IPS-NIHi7 (cell line): ENCODE measurements at regions not wholly inside any gene's neighbourhood (a gene's known extent, or its start where the extent isn't known, plus 50 kb on each side); places are given as distances from the start of the nearest gene placed in this dataset.
A peak's percentile ranks its signal among the peaks of the same experiment; 100 is the strongest.
"Not testable (repeated sequence)": the region's sequence is repeated elsewhere in the genome, so short reads cannot be mapped to it uniquely, and the experiment has no call there.

Experiments
- DNase-seq: peaks from one replicate; pipeline ENCODE4 v3.0.0; 2012; ENCODE audit warnings: mixed read lengths; ENCODE audit errors: extremely low spot score

- DNase-seq = no peak
Observed at GRCh38 chrX:38940547-38940946, 139.3 kb downstream of the MID1IP1 start.

- DNase-seq = no peak
Observed at GRCh38 chrX:38941675-38942074, 140.4 kb downstream of the MID1IP1 start.

- DNase-seq = no peak
Observed at GRCh38 chrX:38943120-38943519, 141.9 kb downstream of the MID1IP1 start.

DNA sequence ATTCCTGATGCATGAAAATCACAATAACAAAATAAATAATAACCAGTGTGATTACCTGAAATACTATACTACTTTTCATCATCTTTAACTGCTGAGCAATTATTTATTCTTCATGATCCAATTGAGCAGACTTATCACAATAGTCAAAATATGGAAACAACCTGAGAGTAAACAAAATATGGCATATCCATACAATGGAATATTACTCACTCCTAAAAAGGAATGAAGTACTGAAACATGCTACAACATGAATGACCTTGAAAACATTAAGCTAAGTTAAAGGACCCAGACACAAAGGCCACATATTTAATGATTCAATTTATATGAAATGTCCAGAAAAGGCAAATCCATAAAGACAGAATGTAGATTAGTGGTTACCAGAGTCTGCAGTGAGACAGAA, 146.8 kb downstream of the MID1IP1 start:
- DNase-seq = no peak

GRCh38 chrX:38954520-38954919, 153.3 kb downstream of the MID1IP1 start:
- DNase-seq = no peak

GRCh38 chrX:38959736-38960135, 158.5 kb downstream of the MID1IP1 start:
- no peak for DNase-seq

GRCh38 chrX:38960137-38960536, 158.9 kb downstream of the MID1IP1 start:
- no peak for DNase-seq

GRCh38 chrX:38961936-38962335, 160.7 kb downstream of the MID1IP1 start:
- no peak for DNase-seq

- not testable (repeated sequence) for DNase-seq
Observed at GRCh38 chrX:38963244-38963643, 162.0 kb downstream of the MID1IP1 start.

DNA sequence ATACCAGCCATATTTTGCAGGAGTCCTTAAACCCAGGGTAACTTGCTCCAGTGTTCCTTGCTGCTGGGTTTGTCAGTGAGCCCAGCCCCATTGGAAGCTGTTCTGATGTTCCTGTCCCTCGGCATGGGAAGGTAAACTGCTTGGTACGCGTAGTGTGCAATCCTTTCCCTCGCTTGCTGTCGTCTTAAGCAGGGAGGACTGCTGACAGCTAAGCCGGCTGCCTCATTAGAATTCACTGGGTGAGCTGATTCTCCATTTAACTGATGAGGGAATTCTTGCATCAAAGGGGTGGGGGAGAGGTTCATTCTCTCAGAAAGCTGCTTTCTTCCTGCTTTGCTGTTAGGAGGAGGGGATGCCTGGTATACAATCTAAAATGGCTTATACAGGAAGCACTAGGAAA, 164.6 kb downstream of the MID1IP1 start:
- peak; percentile 16 for DNase-seq

- DNase-seq = no peak
Observed at GRCh38 chrX:38968344-38969216, 167.3 kb downstream of the MID1IP1 start.

DNA sequence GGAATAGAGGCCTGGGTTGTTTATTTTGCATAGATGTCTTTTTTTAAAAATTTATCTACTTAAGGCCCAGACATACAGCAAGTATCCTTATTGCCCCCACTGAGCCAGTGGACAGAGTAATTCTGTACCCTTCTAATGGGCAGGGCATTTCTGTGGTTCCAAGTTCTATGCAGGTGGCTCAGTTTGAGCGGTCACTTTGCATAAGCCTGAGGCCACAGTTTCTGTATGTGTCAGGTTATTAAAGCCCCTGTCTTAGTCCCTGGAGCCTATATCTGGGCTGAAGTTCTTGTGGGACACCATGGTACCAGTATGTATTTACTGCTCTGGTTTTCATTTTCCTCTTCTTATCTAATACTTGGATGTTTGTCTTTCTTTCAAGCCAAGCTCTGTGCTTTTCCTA, 168.8 kb downstream of the MID1IP1 start:
- no peak for DNase-seq

GRCh38 chrX:38970845-38971244, 169.6 kb downstream of the MID1IP1 start:
- no peak for DNase-seq

GRCh38 chrX:38973322-38973721, 172.1 kb downstream of the MID1IP1 start:
- DNase-seq = no peak

DNA sequence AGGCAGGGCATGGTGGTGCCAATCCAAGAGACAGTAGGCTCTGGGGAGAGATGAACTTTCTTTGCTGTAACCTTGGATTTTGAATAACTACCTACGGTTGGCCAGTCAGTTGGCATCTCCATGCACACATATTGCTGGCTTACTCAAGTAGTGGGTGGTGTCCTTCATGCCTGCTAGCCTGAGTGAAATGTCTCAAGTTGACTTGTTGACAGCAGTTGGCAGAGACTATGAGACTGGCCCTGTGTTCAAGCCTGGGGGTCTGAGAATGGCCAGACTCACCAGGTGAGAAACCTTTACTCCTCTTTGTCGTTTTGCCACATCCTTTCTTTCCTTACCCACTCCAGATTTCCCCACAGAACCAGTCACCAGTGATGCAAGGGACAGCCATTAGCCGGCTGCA, 173.3 kb downstream of the MID1IP1 start:
- no peak for DNase-seq

DNA sequence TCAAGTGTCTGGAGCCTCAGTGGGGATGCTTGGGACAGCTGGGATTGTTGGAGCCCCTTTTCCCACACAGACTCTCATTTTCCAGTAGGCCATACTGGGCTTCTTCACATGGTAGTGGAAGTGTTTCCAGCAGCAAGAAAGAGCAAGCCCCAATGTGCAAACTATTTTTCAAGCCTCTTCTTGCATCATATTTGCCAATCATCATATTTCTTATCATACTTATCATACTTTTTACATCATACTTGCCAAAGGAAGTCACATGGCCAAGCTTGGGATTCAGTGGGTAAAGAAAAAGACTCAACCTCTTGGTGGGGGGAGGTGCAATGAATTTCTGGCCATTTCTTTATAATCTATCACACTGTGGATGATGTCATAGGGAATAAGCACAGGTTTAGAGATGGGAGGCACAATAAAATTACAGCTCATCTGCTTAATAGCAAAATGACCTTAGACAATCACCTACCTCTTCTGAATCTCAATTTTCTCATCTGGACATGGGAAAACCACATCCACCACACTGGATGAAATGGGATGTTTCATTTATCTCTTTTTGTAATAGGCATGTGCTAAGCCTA, 174.2 kb downstream of the MID1IP1 start:
- DNase-seq = no peak

DNA sequence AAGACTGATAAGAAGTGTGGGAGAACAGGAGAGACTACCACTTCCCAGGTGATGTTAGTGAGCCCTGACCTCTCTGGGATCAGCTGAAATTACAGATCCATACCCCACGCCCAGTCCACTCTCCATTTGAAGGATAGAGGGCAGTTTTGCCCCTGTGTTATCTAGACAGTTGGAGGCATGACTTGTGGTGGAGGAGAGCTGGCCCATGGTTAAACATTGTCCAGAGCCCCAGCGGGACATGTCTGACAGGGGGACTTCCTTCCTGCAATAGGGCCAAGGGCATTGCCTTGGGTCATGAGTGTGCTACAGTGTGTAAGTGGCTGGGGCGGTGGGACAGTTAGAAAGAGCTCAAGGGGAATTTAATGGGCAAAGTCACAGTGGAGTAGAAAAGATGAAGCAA, 181.1 kb downstream of the MID1IP1 start:
- DNase-seq = no peak

GRCh38 chrX:38982843-38983242, 181.6 kb downstream of the MID1IP1 start:
- no peak for DNase-seq

GRCh38 chrX:38985375-38985774, 184.1 kb downstream of the MID1IP1 start:
- DNase-seq = peak; percentile 57

DNA sequence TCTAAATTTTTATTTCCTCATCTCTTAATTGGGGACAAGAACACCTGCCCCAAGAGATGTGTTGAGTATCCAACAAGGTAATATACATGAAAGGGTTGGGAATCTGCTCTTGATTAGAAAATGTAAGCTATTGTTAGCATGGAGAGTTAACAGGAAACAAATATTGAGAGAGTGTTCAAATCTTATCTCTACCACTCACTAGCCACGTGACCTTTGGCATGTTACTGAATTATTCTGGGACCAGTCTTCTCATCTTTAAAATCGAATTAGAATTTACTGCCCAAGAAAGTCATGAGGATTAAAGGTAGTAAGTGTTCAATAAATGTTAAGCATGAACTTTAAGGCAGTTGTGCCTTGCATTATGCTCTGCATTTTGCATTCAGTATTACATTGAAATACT, 184.7 kb downstream of the MID1IP1 start:
- DNase-seq = no peak

DNA sequence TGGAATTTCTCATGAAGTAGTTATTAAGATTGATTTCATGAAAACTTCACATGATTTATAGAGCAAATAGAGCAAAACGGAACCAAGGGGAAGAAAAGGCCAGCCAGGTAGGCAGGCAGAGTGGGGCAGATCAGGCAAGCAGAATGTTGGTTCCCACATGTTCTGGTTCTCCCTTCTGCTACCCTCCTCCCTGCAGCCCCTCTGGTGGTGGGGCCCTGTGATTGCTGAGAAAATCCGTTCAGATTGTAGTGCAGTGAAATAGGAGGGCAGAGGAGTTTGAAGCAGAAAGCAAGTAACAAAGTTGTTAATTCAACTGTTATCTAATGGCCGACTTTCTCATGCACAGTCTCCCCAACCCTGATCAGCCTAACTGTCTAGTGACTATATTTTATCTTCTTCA, 185.3 kb downstream of the MID1IP1 start:
- peak; percentile 62 for DNase-seq

DNA sequence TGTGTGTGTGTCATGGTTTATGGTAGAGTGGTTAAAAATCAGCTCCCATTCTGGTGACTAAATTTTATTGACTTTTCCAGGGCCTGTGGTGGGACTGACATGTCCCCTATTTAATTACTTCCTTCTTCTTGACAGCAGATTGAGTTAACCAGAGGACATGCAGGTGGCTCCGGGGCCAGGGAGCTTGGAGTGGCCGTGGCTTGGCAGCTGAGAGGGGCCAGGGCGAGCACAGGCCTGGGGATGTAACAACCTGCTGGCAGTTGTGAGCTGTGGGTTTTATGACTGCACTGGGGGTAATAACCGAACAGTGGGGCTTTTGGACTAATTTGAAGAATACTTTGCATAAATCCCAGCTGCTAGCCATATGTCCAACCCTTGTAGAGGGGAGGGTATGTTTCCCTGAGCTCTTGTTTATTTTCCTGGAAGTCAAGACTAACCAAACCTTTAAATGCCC, 186.0 kb downstream of the MID1IP1 start:
- no peak for DNase-seq

GRCh38 chrX:38988301-38988700, 187.0 kb downstream of the MID1IP1 start:
- DNase-seq = no peak
